ENCODE measurements at regions not wholly inside any gene's neighbourhood (a gene's known extent, or its start where the extent isn't known, plus 50 kb on each side); places are given as distances from the start of the nearest gene placed in this dataset.
"Not testable (repeated sequence)": the region's sequence is repeated elsewhere in the genome, so short reads cannot be mapped to it uniquely, and the experiment has no call there.

- no peaks in the 10 kb centered on the region for H3K27me3 ChIP-seq (ENCODE audit: control insufficient read depth in 4 of 4, insufficient read depth in 4 of 4, low read length in 3 of 4)
- TF ChIP-seq YY1 (IDR thresholded peaks at IDR 0.05) (no peak), TAF1 (conservative IDR thresholded peaks at IDR 0.05) (no peak), ZBTB33 (IDR thresholded peaks at IDR 0.05) (no peak), RXRA (IDR thresholded peaks at IDR 0.05) (no peak), SP1 (IDR thresholded peaks at IDR 0.05) (no peak), HNF4A (conservative IDR thresholded peaks at IDR 0.05) (peak in 1 of 2 donors; percentile 16), REST (IDR thresholded peaks at IDR 0.05) (no peak), ATF3 (IDR thresholded peaks at IDR 0.05) (no peak), CTCF (IDR thresholded peaks at IDR 0.05; ENCODE audit: low read depth, low read length, missing input control) (peak; percentile 59), RAD21 (IDR thresholded peaks at IDR 0.05) (peak; percentile 82 to 87), HNF4G (IDR thresholded peaks at IDR 0.05) (no peak)
- no peaks in the 10 kb centered on the region for H3K9me3 ChIP-seq (ENCODE audit: control insufficient read depth in 4 of 4, low read length in 3 of 4)
- no peak overlapping the region for H3K27ac ChIP-seq (ENCODE audit: low read depth in 1 of 2, low read length in 2 of 2)
- no peaks in the 10 kb centered on the region for H3K4me1 ChIP-seq (ENCODE audit: control insufficient read depth in 4 of 4, insufficient read depth in 4 of 4, low read length in 3 of 4)
- H3K4me3 ChIP-seq (ENCODE audit: low read depth in 1 of 3, low read length in 3 of 3): no peak overlapping the region
- no peaks in the 10 kb centered on the region for H3K36me3 ChIP-seq (ENCODE audit: control insufficient read depth in 4 of 4, insufficient read depth in 3 of 4, low read depth in 1 of 4, low read length in 3 of 4)
- no peak for DNase-seq (ENCODE audit: low spot score)
- no peak overlapping the region for H3K9ac ChIP-seq (ENCODE audit: low read depth in 1 of 2, low read length in 2 of 2)
- WGBS: 33% methylated on average over 5 of the region's 5 CpGs
These were observed 199.1 kb downstream of the LRRN1 start for GRCh38 chr3:3998140-3998922.

GRCh38 chr3:3999340-3999739 lies 200.1 kb downstream of the LRRN1 start:
- H3K27ac ChIP-seq (ENCODE audit: low read depth in 1 of 2, low read length in 2 of 2); H3K4me1 ChIP-seq (ENCODE audit: control insufficient read depth in 4 of 4, insufficient read depth in 4 of 4, low read length in 3 of 4); H3K4me3 ChIP-seq (ENCODE audit: low read depth in 1 of 3, low read length in 3 of 3); H3K27me3 ChIP-seq (ENCODE audit: control insufficient read depth in 4 of 4, insufficient read depth in 4 of 4, low read length in 3 of 4); H3K36me3 ChIP-seq (ENCODE audit: control insufficient read depth in 4 of 4, insufficient read depth in 3 of 4, low read depth in 1 of 4, low read length in 3 of 4); H3K9ac ChIP-seq (ENCODE audit: low read depth in 1 of 2, low read length in 2 of 2); H3K9me3 ChIP-seq (ENCODE audit: control insufficient read depth in 4 of 4, low read length in 3 of 4); DNase-seq (ENCODE audit: low spot score): not testable (repeated sequence)
